ENCODE measurements at regions not wholly inside any gene's neighbourhood (a gene's known extent, or its start where the extent isn't known, plus 50 kb on each side); places are given as distances from the start of the nearest gene placed in this dataset.

GRCh38 chr22:22075382-22076163 is 93.0 kb upstream of the TOP3B start:
- peak; percentile 58 for DNase-seq (ENCODE audit: low spot score)

DNA sequence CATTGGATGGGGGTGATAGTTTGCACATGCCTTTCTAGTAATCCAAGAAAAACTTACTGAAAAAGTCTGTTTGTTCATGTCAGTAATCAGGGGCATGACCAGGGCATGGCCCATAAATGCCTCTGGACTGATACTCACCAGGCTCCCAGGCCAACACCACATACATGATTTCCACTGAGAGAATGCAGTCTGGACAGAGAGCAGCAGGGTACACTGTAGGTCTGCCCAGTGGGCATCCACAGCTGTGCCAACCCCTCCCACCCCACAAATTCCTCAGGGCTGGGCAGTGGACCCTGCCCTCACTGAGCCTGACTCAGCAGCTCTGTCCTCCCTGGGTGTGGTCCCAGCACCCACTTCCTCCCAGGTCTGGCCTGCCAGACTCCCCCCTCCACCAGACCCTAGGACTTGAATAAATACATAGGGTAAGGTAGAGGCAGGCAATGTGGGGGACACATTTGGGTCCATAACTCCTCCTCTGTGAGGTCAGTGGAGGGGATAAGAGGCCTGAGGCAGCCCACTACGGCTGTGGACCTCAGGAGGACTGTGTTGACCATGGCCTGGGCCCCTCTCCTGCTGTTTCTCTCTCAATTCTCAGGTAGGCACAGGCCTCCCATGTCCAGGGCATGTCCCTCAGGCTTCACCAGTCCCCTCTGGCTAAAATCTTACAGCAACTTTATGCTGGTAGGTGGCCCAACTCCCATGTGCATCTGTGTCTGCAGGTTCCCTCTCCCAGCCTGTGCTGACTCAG is 92.2 kb upstream of the TOP3B start:
- no peak for DNase-seq (ENCODE audit: low spot score)

DNA sequence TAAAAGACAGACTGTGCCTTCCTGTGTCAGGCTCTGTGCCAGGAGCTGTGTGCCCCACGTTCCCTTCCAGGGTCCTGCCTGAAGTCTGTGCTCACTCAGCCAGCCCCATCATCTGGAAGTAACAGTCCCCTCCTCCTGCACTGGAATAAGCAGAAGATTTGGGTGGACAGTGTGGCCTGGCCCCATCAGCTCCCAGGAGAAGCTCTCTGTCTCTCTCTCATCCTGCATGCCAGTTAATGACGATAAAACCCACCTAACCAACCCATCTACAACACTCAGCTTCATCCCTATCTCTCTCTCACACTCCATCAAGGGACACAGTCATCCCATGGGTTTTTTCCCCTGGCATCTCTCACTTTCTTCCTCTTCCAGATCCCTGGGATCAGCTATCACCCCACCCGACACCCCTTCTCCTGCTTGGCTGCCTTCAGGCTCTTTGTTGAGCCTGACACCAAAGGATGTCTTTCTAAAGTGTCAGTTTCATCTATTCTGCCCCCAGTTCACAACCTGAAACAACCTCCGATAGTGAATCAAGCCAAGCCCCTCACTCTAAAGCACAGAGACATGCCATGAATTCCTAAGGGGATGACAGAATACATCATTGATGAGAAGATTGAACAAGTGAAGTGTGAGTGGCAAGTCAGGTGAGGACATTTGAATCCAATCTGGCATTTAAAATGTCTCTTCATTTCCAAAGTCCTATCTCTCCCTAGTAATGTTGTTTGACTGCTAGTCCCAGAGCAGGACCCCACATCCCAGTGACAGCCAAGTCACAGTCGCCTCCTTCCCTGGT is 91.4 kb upstream of the TOP3B start:
- no peak for DNase-seq (ENCODE audit: low spot score)

- no peak for DNase-seq (ENCODE audit: low spot score)
These were observed 89.7 kb upstream of the TOP3B start for GRCh38 chr22:22072169-22072836.

- DNase-seq (ENCODE audit: low spot score) = no peak
These were observed 88.9 kb upstream of the TOP3B start for GRCh38 chr22:22071455-22071854.

- no peak for DNase-seq (ENCODE audit: low spot score)
These were observed 87.8 kb upstream of the TOP3B start for GRCh38 chr22:22070371-22070824.

- no peak for DNase-seq (ENCODE audit: low spot score)
These were observed 87.1 kb upstream of the TOP3B start for GRCh38 chr22:22069450-22070370.

- no peak for DNase-seq (ENCODE audit: low spot score)
These were observed 86.1 kb upstream of the TOP3B start for GRCh38 chr22:22068657-22069056.

- DNase-seq (ENCODE audit: low spot score) = no peak
These were observed 85.4 kb upstream of the TOP3B start for GRCh38 chr22:22068025-22068424.

DNA sequence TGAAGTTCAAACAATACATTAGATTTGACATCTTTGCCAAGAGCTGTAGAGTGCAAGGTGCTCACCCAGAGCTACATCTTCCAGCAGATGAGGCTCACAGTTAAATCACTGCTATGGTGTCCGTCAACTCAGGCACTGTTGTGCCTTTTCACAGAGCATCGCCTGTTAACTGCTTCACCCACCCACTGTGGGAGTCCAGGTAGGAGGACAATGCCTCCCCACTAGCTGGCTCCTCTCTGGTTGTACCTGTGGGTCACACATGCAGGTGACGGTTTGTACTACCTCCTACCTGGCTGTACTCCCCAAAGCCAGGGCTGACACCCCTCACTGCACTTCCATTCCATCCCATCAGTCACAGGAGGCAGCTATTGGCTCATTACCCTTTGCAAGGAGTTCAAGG is 84.6 kb upstream of the TOP3B start:
- DNase-seq (ENCODE audit: low spot score) = no peak

DNA sequence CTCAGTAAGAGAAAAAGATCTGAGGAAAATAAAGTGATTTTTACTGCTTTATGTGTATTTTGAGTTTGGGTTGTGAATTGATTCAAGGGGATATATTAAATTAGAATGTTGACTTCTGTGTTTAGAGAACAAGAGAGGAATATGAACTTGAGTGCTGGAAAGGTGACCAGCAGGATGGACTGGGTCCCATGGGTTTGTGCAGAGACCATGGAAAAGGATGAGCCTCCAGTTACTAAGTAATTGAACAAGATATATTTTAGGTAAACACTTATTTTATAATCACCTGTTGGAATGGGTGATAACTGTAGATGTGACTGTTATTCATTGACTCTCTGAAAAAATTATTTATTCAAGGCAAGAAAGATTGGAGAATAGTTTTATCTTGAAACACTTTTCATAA is 82.0 kb upstream of the TOP3B start:
- no peak for DNase-seq (ENCODE audit: low spot score)

DNA sequence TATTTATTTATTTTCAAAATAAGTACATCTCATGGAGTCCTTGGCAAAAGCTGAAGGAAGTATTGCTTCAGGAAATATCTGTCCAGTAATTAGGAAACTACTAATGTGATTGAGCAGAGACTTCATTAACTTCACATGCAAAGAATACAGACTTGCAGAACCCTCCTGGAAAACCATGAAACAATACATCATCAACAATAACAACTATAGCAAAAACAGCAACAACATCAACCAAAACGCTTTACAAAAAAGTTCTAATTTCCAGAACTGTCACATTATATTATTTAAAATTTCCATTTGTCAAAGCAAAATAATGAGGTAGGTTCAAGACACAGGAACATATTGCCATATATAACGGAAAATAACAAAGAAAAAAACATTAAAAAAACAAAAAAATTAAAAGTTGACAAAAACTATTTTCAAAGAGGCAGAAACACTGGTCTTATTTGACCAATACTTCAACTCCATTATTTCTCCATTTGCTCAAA is 79.8 kb upstream of the TOP3B start:
- no peak for DNase-seq (ENCODE audit: low spot score)

- no peak for DNase-seq (ENCODE audit: low spot score)
These were observed 78.8 kb upstream of the TOP3B start for GRCh38 chr22:22061085-22062077.

GRCh38 chr22:22060200-22061084 is 77.9 kb upstream of the TOP3B start:
- DNase-seq (ENCODE audit: low spot score) = no peak

- DNase-seq (ENCODE audit: low spot score) = no peak
These were observed 76.9 kb upstream of the TOP3B start for GRCh38 chr22:22059291-22060002.

GRCh38 chr22:22058633-22059290 is 76.2 kb upstream of the TOP3B start:
- no peak for DNase-seq (ENCODE audit: low spot score)
